Islet of Langerhans (tissue), 1 donor: ENCODE measurements at regions not wholly inside any gene's neighbourhood (a gene's known extent, or its start where the extent isn't known, plus 50 kb on each side); places are given as distances from the start of the nearest gene placed in this dataset.
A peak's percentile ranks its signal among the peaks of the same experiment; 100 is the strongest.

ENCODE experiments used
- FAIRE-seq: peaks from one replicate; lab custom pipeline; 2011; peaks lifted over from hg19 to GRCh38; lab: Jason Lieb, UNC

DNA sequence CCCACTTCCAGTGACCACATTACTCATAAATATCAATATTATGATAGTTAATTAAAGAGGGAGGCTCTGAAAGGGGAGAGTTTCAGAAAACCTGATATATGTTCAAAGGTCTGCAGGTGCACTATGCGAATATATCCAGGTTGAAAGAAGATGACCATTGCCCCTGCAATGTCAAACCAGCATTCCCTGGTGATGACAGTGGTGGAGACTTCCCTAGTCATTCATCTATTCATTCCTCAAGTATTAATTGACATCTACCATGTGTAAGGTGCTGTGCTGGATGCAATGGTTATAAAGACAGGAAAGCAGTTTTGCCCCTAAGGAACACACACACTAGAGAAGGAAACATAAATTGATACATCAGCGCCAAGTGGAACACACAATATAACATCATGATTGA, 588.3 kb upstream of the KCNMB2 start:
- FAIRE-seq = no peak

DNA sequence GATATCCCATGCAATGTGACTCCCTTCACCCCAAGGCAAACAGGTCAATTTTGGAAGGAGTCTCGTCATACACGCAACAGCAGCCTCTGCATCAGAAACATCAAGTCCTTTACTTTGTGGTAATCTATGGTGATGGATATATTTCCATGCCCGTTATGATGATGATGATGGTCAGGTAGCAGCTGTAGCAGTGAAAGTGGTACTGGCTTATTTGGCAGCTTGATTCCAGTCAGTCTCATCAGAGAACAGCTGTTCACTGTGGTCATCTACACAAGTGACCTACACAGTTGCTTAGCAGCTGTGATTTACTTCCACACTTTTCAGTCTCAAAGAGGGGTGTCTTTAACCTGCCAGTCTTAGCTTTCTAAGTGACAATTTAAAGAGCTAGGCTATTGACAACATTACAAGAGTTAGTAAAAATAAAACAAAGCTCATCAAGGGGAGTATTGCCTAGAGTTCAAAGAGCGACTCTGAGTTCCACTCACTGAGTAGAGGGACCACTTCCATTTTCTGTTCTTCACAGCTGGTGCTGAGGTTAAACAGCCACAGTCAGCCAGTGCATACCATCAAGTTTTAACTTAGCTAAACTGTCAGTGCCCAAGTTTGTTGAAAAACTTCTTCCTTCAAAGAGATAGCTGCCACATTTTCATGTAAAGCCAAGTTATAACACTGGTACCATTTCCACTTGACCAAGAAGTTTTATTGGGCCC, 587.4 kb upstream of the KCNMB2 start:
- FAIRE-seq = no peak

DNA sequence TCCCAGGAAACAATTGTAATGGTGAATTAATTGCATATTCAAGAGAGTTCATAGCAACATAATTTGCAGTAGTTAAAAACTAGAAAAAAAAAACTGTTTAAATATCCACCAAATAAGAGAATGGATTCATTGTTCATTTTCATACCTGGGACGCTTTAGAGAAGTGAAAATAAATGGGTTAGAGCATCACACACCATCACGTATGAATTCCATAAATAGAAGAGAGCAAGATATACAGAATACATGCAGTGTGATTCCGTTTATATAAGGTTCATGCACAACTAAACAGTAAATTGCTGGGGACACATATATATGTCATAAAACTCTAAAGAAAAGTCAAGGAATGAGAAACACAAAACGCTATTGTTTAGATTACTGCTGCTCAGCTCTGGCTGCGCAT, 577.0 kb upstream of the KCNMB2 start:
- no peak for FAIRE-seq

DNA sequence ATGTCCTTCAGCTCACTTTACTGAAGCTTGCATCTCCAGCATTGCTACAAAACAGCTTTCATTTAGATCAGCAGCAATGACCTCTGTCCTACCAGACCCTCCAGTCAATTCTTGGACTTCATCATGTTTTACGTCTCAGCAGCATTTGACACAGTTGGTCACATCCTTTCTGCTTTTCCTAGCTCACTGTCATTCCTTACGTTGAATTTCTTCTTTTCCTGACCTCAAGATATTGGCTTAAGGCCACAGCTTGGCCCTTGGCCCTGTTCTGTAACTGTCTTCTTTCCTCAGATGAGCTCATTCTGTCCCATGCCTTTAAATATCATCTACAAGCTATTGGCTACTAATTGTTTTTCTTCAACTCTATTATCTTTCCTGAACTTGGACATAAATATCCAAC, 576.2 kb upstream of the KCNMB2 start:
- no peak for FAIRE-seq

GRCh38 chr3:177960722-177961121, 575.5 kb upstream of the KCNMB2 start:
- FAIRE-seq = no peak

- no peak for FAIRE-seq
Observed at GRCh38 chr3:177961784-177962183, 574.5 kb upstream of the KCNMB2 start.

- no peak for FAIRE-seq
Observed at GRCh38 chr3:177966493-177966892, 569.7 kb upstream of the KCNMB2 start.

DNA sequence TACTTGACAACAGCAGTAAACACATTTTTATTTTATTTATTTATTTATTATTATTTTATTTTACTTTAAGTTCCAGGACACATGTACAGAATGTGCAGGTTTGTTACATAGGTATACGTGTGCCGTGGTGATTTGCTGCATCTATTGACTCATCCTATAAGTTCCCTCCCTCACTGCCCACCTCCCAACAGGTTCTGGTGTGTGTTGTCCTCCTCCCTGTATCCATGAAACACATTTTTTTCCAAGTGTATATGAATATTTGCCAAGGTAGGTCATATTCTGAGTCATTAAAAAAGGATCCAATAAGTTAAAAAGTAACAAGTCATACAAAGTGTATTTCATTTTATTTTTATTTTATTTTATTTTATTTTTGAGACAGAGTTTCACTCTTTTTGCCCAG, 567.3 kb upstream of the KCNMB2 start:
- no peak for FAIRE-seq

GRCh38 chr3:177973241-177973840, 562.9 kb upstream of the KCNMB2 start:
- peak; percentile 24 for FAIRE-seq

DNA sequence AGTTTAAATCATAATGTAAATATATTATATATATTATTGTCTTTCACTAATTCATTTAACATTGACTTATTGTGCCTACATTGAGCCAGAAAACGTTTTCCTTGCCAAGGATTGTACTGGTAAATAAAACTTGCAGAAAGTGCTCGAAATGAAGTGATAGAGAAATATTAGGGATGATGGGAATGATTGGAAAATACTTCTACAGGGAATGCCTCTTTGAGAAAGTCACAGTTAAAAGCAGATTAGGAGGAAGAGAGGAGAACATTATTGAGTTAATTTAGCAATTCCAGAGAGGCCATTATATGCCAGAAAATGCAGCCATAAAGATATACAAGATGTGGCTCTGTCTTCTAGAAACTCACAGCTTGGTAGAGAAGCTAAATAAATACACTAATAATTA, 560.0 kb upstream of the KCNMB2 start:
- no peak for FAIRE-seq

DNA sequence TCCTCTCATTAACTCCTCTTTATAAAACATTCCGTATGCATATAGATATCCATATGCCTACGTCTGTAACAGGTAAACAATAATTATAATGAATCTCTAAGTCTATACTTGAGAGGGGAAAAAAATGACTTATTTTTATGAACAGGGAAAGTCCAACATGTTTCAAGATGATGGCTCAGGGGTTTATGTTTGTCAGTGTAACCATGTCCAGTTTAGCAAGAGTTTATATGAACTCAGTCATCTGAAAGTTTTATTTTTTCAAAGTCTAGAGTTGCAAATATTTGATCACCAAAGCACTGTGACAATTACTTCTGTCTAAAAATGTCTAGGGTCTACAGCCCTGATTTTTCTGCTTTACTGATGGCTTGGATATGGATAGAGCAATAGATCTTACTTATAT, 559.4 kb upstream of the KCNMB2 start:
- no peak for FAIRE-seq

- no peak for FAIRE-seq
Observed at GRCh38 chr3:177977381-177978158, 558.7 kb upstream of the KCNMB2 start.

GRCh38 chr3:177978946-177979345, 557.3 kb upstream of the KCNMB2 start:
- no peak for FAIRE-seq

GRCh38 chr3:177979703-177980102, 556.5 kb upstream of the KCNMB2 start:
- no peak for FAIRE-seq

GRCh38 chr3:177981576-177981975, 554.7 kb upstream of the KCNMB2 start:
- FAIRE-seq = no peak

GRCh38 chr3:177982034-177982433, 554.2 kb upstream of the KCNMB2 start:
- FAIRE-seq = no peak

DNA sequence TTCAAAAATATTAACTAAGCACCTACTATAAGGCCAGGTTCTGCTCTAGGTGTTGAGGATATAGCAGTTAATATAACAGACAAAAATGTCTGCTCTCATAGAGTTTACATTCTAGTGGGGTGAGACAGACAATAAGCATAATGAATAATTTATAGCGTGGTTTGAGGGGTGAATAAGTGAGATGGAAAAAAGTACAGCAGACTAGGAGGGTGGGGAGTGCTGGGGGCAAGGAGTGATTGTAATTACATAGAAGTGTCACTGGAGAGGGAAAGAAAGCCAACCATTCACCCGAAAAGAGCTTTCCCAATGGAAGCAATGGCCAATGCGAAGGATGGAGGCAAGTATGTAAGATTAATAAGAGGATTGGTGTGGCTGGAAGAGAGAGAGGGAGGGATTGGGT, 552.9 kb upstream of the KCNMB2 start:
- FAIRE-seq = no peak

DNA sequence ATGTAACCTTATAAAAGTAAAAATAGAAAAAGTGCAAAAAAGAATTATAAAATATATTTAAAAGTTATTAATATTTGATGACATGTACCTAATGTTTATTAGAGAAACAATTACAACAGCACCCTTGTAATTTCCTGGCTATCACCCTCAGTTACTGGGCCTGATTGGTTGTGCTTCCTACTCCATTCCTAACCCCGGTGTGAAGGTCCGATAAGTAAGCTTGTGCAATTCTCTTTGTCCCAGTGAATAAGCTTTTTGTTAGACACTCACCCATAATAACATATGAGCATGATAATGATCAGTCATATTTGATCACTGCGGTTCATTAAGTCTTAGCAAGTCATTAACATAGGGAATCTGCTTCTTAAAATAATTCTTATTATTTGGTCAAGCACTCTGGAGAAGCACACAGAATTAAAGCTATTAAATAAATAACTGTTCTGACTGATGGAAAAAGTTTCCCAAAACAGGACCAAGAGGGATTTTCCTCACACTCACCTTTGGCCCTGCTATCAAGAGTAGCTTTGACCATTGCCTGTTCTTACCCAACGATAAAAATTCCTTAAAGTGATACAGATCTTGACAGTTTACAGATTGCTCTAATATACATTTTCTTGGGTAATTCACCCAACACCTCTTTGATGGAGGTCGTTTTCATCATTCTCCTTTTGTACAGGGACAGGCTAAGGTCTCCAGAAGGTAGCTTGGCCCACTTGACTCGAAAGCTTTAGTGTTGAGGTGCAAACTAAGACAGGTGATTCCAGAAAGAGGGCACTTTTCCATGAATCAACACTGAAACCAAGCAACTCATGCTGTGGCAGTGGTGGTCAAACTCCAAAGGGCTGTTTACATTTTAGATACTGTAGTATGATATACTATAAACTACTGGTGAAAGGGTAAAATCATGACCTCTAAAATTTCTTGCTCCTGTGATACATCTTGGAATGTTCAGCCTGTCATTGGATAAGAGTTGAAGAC, 543.0 kb upstream of the KCNMB2 start:
- no peak for FAIRE-seq

- no peak for FAIRE-seq
Observed at GRCh38 chr3:177994976-177995375, 541.3 kb upstream of the KCNMB2 start.

DNA sequence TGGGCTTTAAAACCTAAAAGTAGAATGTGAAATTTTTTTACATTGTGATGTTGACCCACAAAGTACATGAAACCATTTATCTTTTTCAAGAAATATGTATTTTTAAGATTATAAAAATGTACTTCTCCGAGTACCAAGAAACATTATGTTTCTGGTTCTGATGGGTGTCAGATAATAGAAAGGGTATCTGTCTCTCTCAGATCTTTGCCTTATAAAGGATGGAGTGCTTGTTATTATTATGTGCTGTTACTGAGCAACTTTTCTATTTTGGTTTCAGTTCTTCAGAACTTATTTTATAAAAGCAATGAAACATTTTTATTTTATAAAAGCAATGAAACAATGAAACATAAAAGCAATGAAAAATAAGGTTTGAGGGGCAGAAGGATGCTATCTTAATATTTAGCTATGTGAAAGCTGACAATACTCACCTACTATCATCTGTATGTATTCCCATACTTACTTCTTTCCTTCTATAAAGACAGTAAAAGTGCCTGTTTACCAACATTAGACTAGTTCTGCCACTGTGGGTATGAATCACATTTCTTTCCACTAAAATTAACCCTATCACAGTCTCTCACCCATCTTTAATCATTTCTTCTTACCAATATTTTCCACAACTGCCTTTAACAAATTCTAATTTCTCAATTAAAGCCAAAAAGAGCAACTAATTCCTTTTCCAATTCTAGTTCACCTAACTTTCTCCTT, 540.7 kb upstream of the KCNMB2 start:
- peak; percentile 36 for FAIRE-seq

DNA sequence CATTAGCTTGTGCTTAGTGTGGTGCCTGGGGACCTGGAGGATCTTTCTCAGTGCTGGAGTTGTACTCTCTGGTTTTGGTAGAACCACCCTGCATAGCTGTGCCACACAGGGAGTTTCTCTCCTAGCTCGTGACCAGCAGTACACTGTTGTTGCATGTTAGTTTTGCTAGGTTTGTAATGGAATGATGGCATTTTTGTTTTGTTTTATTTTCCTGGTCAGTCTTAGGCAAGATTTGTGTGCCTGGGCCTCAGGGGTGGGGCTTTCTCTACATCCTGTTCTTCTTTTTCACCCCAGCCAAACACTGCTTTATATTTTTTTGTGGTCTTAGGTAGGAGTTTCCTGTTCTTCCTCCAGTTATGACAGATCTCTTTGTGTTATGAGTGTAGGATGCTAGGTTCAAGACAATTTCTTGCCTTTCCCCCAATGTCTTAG, 534.5 kb upstream of the KCNMB2 start:
- no peak for FAIRE-seq

- no peak for FAIRE-seq
Observed at GRCh38 chr3:178002113-178002512, 534.1 kb upstream of the KCNMB2 start.
